ENCODE measurements at regions not wholly inside any gene's neighbourhood (a gene's known extent, or its start where the extent isn't known, plus 50 kb on each side); places are given as distances from the start of the nearest gene placed in this dataset.

DNA sequence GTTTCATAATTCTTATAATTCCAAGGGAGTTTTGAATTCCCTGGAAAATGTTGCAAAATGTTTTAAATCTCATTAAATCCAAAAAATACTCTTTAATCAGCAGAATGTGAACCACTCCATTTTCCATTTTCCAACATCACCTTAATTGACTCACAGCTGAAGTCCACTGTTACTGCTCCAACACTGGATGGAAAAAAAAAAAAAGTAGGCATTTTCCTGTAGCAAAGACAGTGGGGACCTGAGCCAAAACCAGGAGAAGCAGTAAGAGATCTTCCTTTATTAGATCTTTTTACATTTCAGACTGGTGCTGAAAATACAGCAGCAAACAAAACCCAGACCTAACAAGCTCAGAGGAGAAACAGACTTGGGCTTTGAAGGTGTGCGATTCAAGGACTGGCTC, 62.4 kb upstream of the SPATS2L start:
- H3K9me3 ChIP-seq (replicated peaks) = no peaks in the 10 kb centered on the region
- no peak for DNase-seq (ENCODE audit: low read depth in 1 of 2, low spot score in 2 of 2)
- 0 out of 2 replicates have a peak, but pooled peaks cover 4% of the 10 kb centered on the region for H3K27me3 ChIP-seq (replicated peaks)
- H3K4me1 ChIP-seq (replicated peaks) = no peaks in the 10 kb centered on the region
- H3K27ac ChIP-seq = no peak overlapping the region
- H3K4me3 ChIP-seq = no peak overlapping the region
- H3K36me3 ChIP-seq = no peaks in the 10 kb centered on the region

DNA sequence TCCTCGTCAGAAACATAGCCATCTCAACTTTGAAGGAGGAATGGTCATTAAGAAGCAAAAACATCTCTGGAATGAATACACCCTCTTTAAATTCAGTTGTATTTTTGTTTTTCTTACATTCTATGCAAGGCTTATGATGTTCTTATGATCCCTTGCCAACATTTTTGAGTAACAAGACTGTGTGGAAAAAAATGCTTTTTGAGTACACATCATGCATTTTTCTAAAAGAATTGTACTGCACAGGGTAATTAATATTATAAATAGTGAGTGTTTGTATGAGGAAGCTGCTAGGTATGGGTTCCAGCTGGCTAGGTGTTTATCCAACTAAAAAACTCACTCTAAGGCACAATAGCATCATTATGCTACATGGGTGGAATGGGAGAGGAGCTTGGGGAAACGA, 59.0 kb upstream of the SPATS2L start:
- Histone ChIP-seq H3K27me3 (replicated peaks) (no peaks in the 10 kb centered on the region), H3K4me1 (replicated peaks) (peaks cover 3% of the 10 kb centered on the region), H3K4me3 (no peak overlapping the region), H3K36me3 (no peaks in the 10 kb centered on the region), H3K27ac (no peak overlapping the region), H3K9me3 (replicated peaks) (no peaks in the 10 kb centered on the region)
- peak in 1 of 2 experiments; percentile 31 for DNase-seq (ENCODE audit: low read depth in 1 of 2, low spot score in 2 of 2)

- H3K9me3 ChIP-seq (replicated peaks) = no peaks in the 10 kb centered on the region
- H3K27me3 ChIP-seq (replicated peaks) = no peaks in the 10 kb centered on the region
- peak; percentile 55 to 74 for DNase-seq (ENCODE audit: low read depth in 1 of 2, low spot score in 2 of 2)
- no peaks in the 10 kb centered on the region for H3K36me3 ChIP-seq
- peak overlapping the region; percentile 24; the same call in 1 of the 2 replicates for H3K27ac ChIP-seq
- H3K4me3 ChIP-seq = no peak overlapping the region
- peaks cover 14% of the 10 kb centered on the region for H3K4me1 ChIP-seq (replicated peaks)
Observed at GRCh38 chr2:200252265-200253067, 54.0 kb upstream of the SPATS2L start.

DNA sequence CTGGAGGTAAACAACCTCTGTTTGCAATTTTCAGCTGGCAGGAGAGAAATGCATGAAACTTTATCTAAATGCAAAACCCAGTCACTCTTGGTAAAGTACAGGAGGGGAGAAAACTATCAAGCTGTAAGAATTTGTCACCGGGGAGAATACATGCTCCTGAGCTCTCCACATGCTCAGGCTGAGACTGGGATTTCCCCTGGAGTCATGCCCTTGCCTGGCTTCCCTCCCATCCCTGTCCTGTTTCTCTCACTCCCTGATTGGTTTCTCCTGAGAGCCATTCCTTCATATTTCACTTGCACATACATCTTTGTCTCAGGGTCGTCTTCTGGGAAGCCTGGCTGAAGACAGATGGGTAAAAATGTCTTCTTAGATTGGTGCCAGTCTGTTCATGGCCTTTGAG, 52.9 kb upstream of the SPATS2L start:
- DNase-seq (ENCODE audit: low read depth in 1 of 2, low spot score in 2 of 2) = peak in 1 of 2 experiments; percentile 9
- Histone ChIP-seq H3K27ac (no peak overlapping the region), H3K27me3 (replicated peaks) (no peaks in the 10 kb centered on the region), H3K4me1 (replicated peaks) (peaks cover 14% of the 10 kb centered on the region), H3K9me3 (replicated peaks) (no peaks in the 10 kb centered on the region), H3K4me3 (no peak overlapping the region), H3K36me3 (no peaks in the 10 kb centered on the region)

DNA sequence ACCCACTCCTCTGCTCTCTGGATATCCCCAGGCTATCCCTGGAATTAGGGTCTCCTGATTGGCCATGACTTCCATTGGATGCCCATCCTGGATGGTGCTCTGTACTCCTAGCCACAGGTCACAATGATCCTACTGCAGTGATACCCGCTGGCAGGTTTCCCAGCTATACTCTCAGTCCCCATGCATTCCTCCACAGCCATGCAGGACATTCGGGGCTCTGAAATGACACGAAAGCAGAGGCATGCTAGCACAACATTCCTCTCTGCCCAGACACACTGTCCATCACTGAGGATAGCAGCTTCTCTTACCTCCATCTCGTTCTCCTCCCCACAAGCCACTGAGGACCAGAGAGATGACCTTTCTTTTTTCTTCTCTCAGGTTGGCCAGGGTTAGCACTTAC, 51.7 kb upstream of the SPATS2L start:
- Histone ChIP-seq H3K27me3 (replicated peaks) (no peaks in the 10 kb centered on the region), H3K27ac (no peak overlapping the region), H3K4me3 (no peak overlapping the region), H3K4me1 (replicated peaks) (peaks cover 14% of the 10 kb centered on the region), H3K9me3 (replicated peaks) (no peaks in the 10 kb centered on the region), H3K36me3 (no peaks in the 10 kb centered on the region)
- no peak for DNase-seq (ENCODE audit: low read depth in 1 of 2, low spot score in 2 of 2)

GRCh38 chr2:200255549-200255948, 50.9 kb upstream of the SPATS2L start:
- no peaks in the 10 kb centered on the region for H3K9me3 ChIP-seq (replicated peaks)
- no peak overlapping the region for H3K27ac ChIP-seq
- no peak for DNase-seq (ENCODE audit: low read depth in 1 of 2, low spot score in 2 of 2)
- H3K4me3 ChIP-seq = no peak overlapping the region
- H3K27me3 ChIP-seq (replicated peaks) = no peaks in the 10 kb centered on the region
- H3K4me1 ChIP-seq (replicated peaks) = peaks cover 14% of the 10 kb centered on the region
- no peaks in the 10 kb centered on the region for H3K36me3 ChIP-seq
